ENCODE measurements at regions not wholly inside any gene's neighbourhood (a gene's known extent, or its start where the extent isn't known, plus 50 kb on each side); places are given as distances from the start of the nearest gene placed in this dataset.

DNA sequence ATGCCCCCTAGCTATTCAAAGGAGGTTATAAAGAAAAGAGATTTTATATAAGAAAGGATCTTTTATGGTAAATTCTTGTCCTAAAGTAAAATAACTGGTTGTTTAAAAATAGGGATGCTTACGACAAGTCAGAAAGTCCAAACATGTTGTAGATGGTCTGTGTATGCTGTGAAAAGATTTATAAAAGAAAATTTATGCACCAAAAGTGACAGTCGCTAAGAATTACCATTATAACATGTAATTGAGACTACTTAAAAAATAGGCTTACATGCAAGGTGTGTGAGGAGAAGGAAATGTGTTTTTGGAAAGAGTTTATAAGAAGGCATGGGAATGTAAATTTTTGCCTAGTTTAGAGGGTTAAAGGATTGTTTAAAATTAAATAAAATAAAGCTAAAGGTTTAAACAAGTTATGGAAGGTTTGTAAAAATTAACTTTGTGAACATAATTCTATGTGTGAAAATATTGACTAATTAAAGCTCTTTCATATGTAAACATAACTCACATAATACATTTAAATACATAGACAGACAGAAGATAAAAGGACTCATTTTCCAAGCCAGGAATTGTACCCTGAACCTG lies 118.5 kb downstream of the LYZL1 start:
- peaks cover 0 to 27% (median 7%) of the 10 kb centered on the region in 4 donors for H3K4me1 ChIP-seq
- H3K9me3 ChIP-seq, result no peaks in the 10 kb centered on the region
- WGBS, 2 donors, result 93 to 94% methylated on average over 2 of the region's 2 CpGs
- TF ChIP-seq POLR2A (IDR thresholded peaks at IDR 0.05), result no peak
- no peak for TF ChIP-seq EP300 (IDR thresholded peaks at IDR 0.05)
- TF ChIP-seq, protein P1, sequence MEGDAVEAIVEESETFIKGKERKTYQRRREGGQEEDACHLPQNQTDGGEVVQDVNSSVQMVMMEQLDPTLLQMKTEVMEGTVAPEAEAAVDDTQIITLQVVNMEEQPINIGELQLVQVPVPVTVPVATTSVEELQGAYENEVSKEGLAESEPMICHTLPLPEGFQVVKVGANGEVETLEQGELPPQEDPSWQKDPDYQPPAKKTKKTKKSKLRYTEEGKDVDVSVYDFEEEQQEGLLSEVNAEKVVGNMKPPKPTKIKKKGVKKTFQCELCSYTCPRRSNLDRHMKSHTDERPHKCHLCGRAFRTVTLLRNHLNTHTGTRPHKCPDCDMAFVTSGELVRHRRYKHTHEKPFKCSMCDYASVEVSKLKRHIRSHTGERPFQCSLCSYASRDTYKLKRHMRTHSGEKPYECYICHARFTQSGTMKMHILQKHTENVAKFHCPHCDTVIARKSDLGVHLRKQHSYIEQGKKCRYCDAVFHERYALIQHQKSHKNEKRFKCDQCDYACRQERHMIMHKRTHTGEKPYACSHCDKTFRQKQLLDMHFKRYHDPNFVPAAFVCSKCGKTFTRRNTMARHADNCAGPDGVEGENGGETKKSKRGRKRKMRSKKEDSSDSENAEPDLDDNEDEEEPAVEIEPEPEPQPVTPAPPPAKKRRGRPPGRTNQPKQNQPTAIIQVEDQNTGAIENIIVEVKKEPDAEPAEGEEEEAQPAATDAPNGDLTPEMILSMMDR (IDR thresholded peaks at IDR 0.05), result no peak
- H3K27ac ChIP-seq, result no peak overlapping the region
- H3K27me3 ChIP-seq, result no peaks in the 10 kb centered on the region
- no peaks in the 10 kb centered on the region for H3K36me3 ChIP-seq
- DNase-seq (ENCODE audit: low spot score in 2 of 2), result no peak
- H3K4me3 ChIP-seq, result no peak overlapping the region

Data from tibial nerve (tissue), 4 donors.